ENCODE measurements at regions not wholly inside any gene's neighbourhood (a gene's known extent, or its start where the extent isn't known, plus 50 kb on each side); places are given as distances from the start of the nearest gene placed in this dataset.

GRCh38 chr2:10985260-10985659 lies 73.5 kb downstream of the KCNF1 start:
- H4K20me1 ChIP-seq (replicated peaks in 1 of 2; ENCODE audit: control insufficient read depth in 1 of 2, insufficient read depth in 2 of 2, low read length in 2 of 2): no peaks in the 10 kb centered on the region
- H3K27ac ChIP-seq (ENCODE audit: low read depth, low read length): no peak overlapping the region
- no peak overlapping the region for H2BK12ac ChIP-seq (ENCODE audit: low read depth, low read length)
- H3K36me3 ChIP-seq (ENCODE audit: control insufficient read depth in 2 of 4, insufficient read depth in 4 of 4, low read length in 3 of 4): no peaks in the 10 kb centered on the region
- H3K4ac ChIP-seq (replicated peaks; ENCODE audit: insufficient read length, low read depth, low read length): no peak overlapping the region
- H2BK15ac ChIP-seq (ENCODE audit: low read length): no peak overlapping the region
- no peak for DNase-seq (ENCODE audit: low read depth in 1 of 2, low spot score in 2 of 2)
- H3K4me2 ChIP-seq (ENCODE audit: insufficient read depth in 1 of 2, low read depth in 2 of 2, low read length in 2 of 2): no peak overlapping the region
- H3K27me3 ChIP-seq (replicated peaks in 1 of 4; ENCODE audit: control insufficient read depth in 3 of 4, extremely low read depth in 1 of 4, insufficient read depth in 3 of 4, low read length in 3 of 4): no peaks in the 10 kb centered on the region
- H2AFZ ChIP-seq (ENCODE audit: low read length): no peak overlapping the region
- no peak overlapping the region for H2BK20ac ChIP-seq (ENCODE audit: low read length)
- CTCF ChIA-PET (ENCODE audit: partially characterized antibody): interaction anchor here (0.7 kb wide), 1 partner anchor 154 kb away, joined by 3 read pairs; no protein-coding TSS in a partner anchor
- H3K18ac ChIP-seq (ENCODE audit: extremely low read depth, low read length): no peak overlapping the region
- no peak overlapping the region for H3K23ac ChIP-seq (ENCODE audit: insufficient read length)
- H3K56ac ChIP-seq (replicated peaks; ENCODE audit: insufficient read length, low read depth, low read length): no peak overlapping the region
- H3K9me3 ChIP-seq (ENCODE audit: insufficient read depth in 2 of 2, low read depth in 1 of 2, low read length in 1 of 2): no peaks in the 10 kb centered on the region
- no peak overlapping the region for H2BK120ac ChIP-seq (replicated peaks; ENCODE audit: low read depth, low read length)
- H4K5ac ChIP-seq (ENCODE audit: insufficient read length, low read depth, low read length): no peak overlapping the region
- WGBS, 2 experiments (ENCODE audit: extremely low coverage in 1 of 2, insufficient coverage in 1 of 2, insufficient read length in 1 of 2, insufficient replicate concordance in 2 of 2, low coverage in 1 of 2, low lambda C conversion rate in 2 of 2, missing lambda C conversion rate in 1 of 2): 80% methylated on average over 6 of the region's 6 CpGs; no CpG with 5 or more reads in 1 of the 2 experiments
- no peak overlapping the region for H4K8ac ChIP-seq (ENCODE audit: extremely low read depth, insufficient read depth, low read length)
- no peaks in the 10 kb centered on the region for H3K4me1 ChIP-seq (replicated peaks in 1 of 4; ENCODE audit: control insufficient read depth in 3 of 4, insufficient read depth in 4 of 4, low read length in 3 of 4)
- no peak overlapping the region for H4K91ac ChIP-seq (replicated peaks; ENCODE audit: insufficient read length, low read length)
- H3K23me2 ChIP-seq (ENCODE audit: low read depth, low read length): no peaks in the 10 kb centered on the region
- no peak for FAIRE-seq
- no peak overlapping the region for H3K9ac ChIP-seq (replicated peaks in 1 of 4; ENCODE audit: extremely low read depth in 1 of 4, low read depth in 3 of 4, low read length in 3 of 4)
- TF ChIP-seq CBX5 (IDR thresholded peaks at IDR 0.05; ENCODE audit: low read depth, low read length) (no peak), POLR2A (IDR thresholded peaks at IDR 0.05; ENCODE audit: control extremely low read depth in 1 of 2, low read depth in 2 of 2, low read length in 2 of 2) (no peak), BACH1 (IDR thresholded peaks at IDR 0.05; ENCODE audit: low read length) (no peak), TAF1 (IDR thresholded peaks at IDR 0.05; ENCODE audit: low read depth, low read length) (no peak), BRCA1 (IDR thresholded peaks at IDR 0.05; ENCODE audit: low read depth, low read length) (no peak), ASH2L (IDR thresholded peaks at IDR 0.05; ENCODE audit: low read length) (no peak), MAFK (IDR thresholded peaks at IDR 0.05; ENCODE audit: low read depth, low read length) (no peak), EGR1 (IDR thresholded peaks at IDR 0.05; ENCODE audit: borderline replicate concordance, low read depth, low read length) (no peak)
- no peaks in the 10 kb centered on the region for H3K79me1 ChIP-seq (ENCODE audit: low read depth, low read length)
- no peak overlapping the region for H2BK5ac ChIP-seq (ENCODE audit: low read depth, low read length)
- POLR2A ChIA-PET (ENCODE audit: partially characterized antibody): no interaction called here
- no peaks in the 10 kb centered on the region for H3K79me2 ChIP-seq (ENCODE audit: control insufficient read depth in 1 of 2, insufficient read depth in 2 of 2, low read length in 2 of 2)
- no peak overlapping the region for H3K4me3 ChIP-seq (ENCODE audit: extremely low read depth in 1 of 4, insufficient read depth in 2 of 4, low read depth in 3 of 4, low read length in 4 of 4)
- H2AK5ac ChIP-seq (ENCODE audit: low read depth, low read length): no peak overlapping the region
- no peak overlapping the region for H3K14ac ChIP-seq (ENCODE audit: insufficient read length)

Data from H1 (cell line).